ENCODE measurements at regions not wholly inside any gene's neighbourhood (a gene's known extent, or its start where the extent isn't known, plus 50 kb on each side); places are given as distances from the start of the nearest gene placed in this dataset.

- no peaks in the 10 kb centered on the region for H3K36me3 ChIP-seq (ENCODE audit: control insufficient read depth in 2 of 2, insufficient read depth in 2 of 2, low read length in 1 of 2)
- peaks cover 1 to 3% of the 10 kb centered on the region in 2 donors for H3K9me3 ChIP-seq (ENCODE audit: control insufficient read depth in 2 of 2, insufficient read depth in 1 of 2, low read depth in 1 of 2, low read length in 1 of 2)
- H3K27me3 ChIP-seq (ENCODE audit: control insufficient read depth in 1 of 2, insufficient read depth in 2 of 2, low read length in 2 of 2) = no peaks in the 10 kb centered on the region
- WGBS, 2 donors = 76 to 83% methylated on average over 25 of the region's 25 CpGs
- no peak overlapping the region for H3K27ac ChIP-seq (ENCODE audit: low read depth in 2 of 2, low read length in 1 of 2)
- no peaks in the 10 kb centered on the region for H3K4me1 ChIP-seq (ENCODE audit: control insufficient read depth in 2 of 2, insufficient read depth in 2 of 2, low read length in 1 of 2)
- H3K4me3 ChIP-seq (ENCODE audit: low read depth in 1 of 2, low read length in 2 of 2) = no peak overlapping the region
These were observed 579.6 kb upstream of the SALL3 start for GRCh38 chr18:78399992-78400503.

- 84 to 90% methylated on average over 7 of the region's 7 CpGs for WGBS, 2 donors
- no peaks in the 10 kb centered on the region for H3K27me3 ChIP-seq (ENCODE audit: control insufficient read depth in 1 of 2, insufficient read depth in 2 of 2, low read length in 2 of 2)
These were observed 577.2 kb upstream of the SALL3 start for GRCh38 chr18:78402440-78402839.

GRCh38 chr18:78402966-78403365 is 576.7 kb upstream of the SALL3 start:
- no peak overlapping the region for H3K4me3 ChIP-seq (ENCODE audit: low read depth in 1 of 2, low read length in 2 of 2)
- no peaks in the 10 kb centered on the region for H3K36me3 ChIP-seq (ENCODE audit: control insufficient read depth in 2 of 2, insufficient read depth in 2 of 2, low read length in 1 of 2)
- 72 to 73% methylated on average over 7 of the region's 7 CpGs for WGBS, 2 donors
- H3K27me3 ChIP-seq (ENCODE audit: control insufficient read depth in 1 of 2, insufficient read depth in 2 of 2, low read length in 2 of 2) = no peaks in the 10 kb centered on the region
- peaks cover 0 to 2% of the 10 kb centered on the region in 2 donors for H3K4me1 ChIP-seq (ENCODE audit: control insufficient read depth in 2 of 2, insufficient read depth in 2 of 2, low read length in 1 of 2)
- H3K9me3 ChIP-seq (ENCODE audit: control insufficient read depth in 2 of 2, insufficient read depth in 1 of 2, low read depth in 1 of 2, low read length in 1 of 2) = peaks cover 0 to under 1% of the 10 kb centered on the region in 2 donors
- no peak overlapping the region for H3K27ac ChIP-seq (ENCODE audit: low read depth in 2 of 2, low read length in 1 of 2)

More at GRCh38 chr18:78402440-78402839, 577.2 kb upstream of the SALL3 start:
- Histone ChIP-seq H3K4me3 (ENCODE audit: low read depth in 1 of 2, low read length in 2 of 2) (no peak overlapping the region), H3K36me3 (ENCODE audit: control insufficient read depth in 2 of 2, insufficient read depth in 2 of 2, low read length in 1 of 2) (no peaks in the 10 kb centered on the region), H3K4me1 (ENCODE audit: control insufficient read depth in 2 of 2, insufficient read depth in 2 of 2, low read length in 1 of 2) (peaks cover 0 to 2% of the 10 kb centered on the region in 2 donors), H3K9me3 (ENCODE audit: control insufficient read depth in 2 of 2, insufficient read depth in 1 of 2, low read depth in 1 of 2, low read length in 1 of 2) (peaks cover 1 to 3% of the 10 kb centered on the region in 2 donors), H3K27ac (ENCODE audit: low read depth in 2 of 2, low read length in 1 of 2) (no peak overlapping the region)

- peaks cover 0 to 2% of the 10 kb centered on the region in 2 donors for H3K4me1 ChIP-seq (ENCODE audit: control insufficient read depth in 2 of 2, insufficient read depth in 2 of 2, low read length in 1 of 2)
- WGBS, 2 donors = 75% methylated on average over 9 of the region's 9 CpGs
- no peaks in the 10 kb centered on the region for H3K27me3 ChIP-seq (ENCODE audit: control insufficient read depth in 1 of 2, insufficient read depth in 2 of 2, low read length in 2 of 2)
These were observed 576.2 kb upstream of the SALL3 start for GRCh38 chr18:78403371-78403770.

GRCh38 chr18:78405763-78406162 is 573.9 kb upstream of the SALL3 start:
- no peaks in the 10 kb centered on the region for H3K27me3 ChIP-seq (ENCODE audit: control insufficient read depth in 1 of 2, insufficient read depth in 2 of 2, low read length in 2 of 2)
- peaks cover 0 to 2% of the 10 kb centered on the region in 2 donors for H3K4me1 ChIP-seq (ENCODE audit: control insufficient read depth in 2 of 2, insufficient read depth in 2 of 2, low read length in 1 of 2)
- H3K9me3 ChIP-seq (ENCODE audit: control insufficient read depth in 2 of 2, insufficient read depth in 1 of 2, low read depth in 1 of 2, low read length in 1 of 2) = no peaks in the 10 kb centered on the region
- no peaks in the 10 kb centered on the region for H3K36me3 ChIP-seq (ENCODE audit: control insufficient read depth in 2 of 2, insufficient read depth in 2 of 2, low read length in 1 of 2)
- 89 to 90% methylated on average over 16 of the region's 16 CpGs for WGBS, 2 donors
- H3K4me3 ChIP-seq (ENCODE audit: low read depth in 1 of 2, low read length in 2 of 2) = no peak overlapping the region
- no peak overlapping the region for H3K27ac ChIP-seq (ENCODE audit: low read depth in 2 of 2, low read length in 1 of 2)

More at GRCh38 chr18:78403371-78403770, 576.2 kb upstream of the SALL3 start:
- no peaks in the 10 kb centered on the region for H3K36me3 ChIP-seq (ENCODE audit: control insufficient read depth in 2 of 2, insufficient read depth in 2 of 2, low read length in 1 of 2)
- no peak overlapping the region for H3K4me3 ChIP-seq (ENCODE audit: low read depth in 1 of 2, low read length in 2 of 2)
- H3K9me3 ChIP-seq (ENCODE audit: control insufficient read depth in 2 of 2, insufficient read depth in 1 of 2, low read depth in 1 of 2, low read length in 1 of 2) = no peaks in the 10 kb centered on the region
- no peak overlapping the region for H3K27ac ChIP-seq (ENCODE audit: low read depth in 2 of 2, low read length in 1 of 2)

- H3K36me3 ChIP-seq (ENCODE audit: control insufficient read depth in 2 of 2, insufficient read depth in 2 of 2, low read length in 1 of 2) = no peaks in the 10 kb centered on the region
- H3K4me1 ChIP-seq (ENCODE audit: control insufficient read depth in 2 of 2, insufficient read depth in 2 of 2, low read length in 1 of 2) = peaks cover 0 to 2% of the 10 kb centered on the region in 2 donors
- WGBS, 2 donors = 63 to 64% methylated on average over 16 of the region's 16 CpGs
- H3K4me3 ChIP-seq (ENCODE audit: low read depth in 1 of 2, low read length in 2 of 2) = no peak overlapping the region
- H3K9me3 ChIP-seq (ENCODE audit: control insufficient read depth in 2 of 2, insufficient read depth in 1 of 2, low read depth in 1 of 2, low read length in 1 of 2) = no peaks in the 10 kb centered on the region
- no peaks in the 10 kb centered on the region for H3K27me3 ChIP-seq (ENCODE audit: control insufficient read depth in 1 of 2, insufficient read depth in 2 of 2, low read length in 2 of 2)
- H3K27ac ChIP-seq (ENCODE audit: low read depth in 2 of 2, low read length in 1 of 2) = no peak overlapping the region
These were observed 572.7 kb upstream of the SALL3 start for GRCh38 chr18:78406743-78407465.

- H3K27me3 ChIP-seq (ENCODE audit: control insufficient read depth in 1 of 2, insufficient read depth in 2 of 2, low read length in 2 of 2) = no peaks in the 10 kb centered on the region
- 27 to 31% methylated on average over 4 of the region's 4 CpGs for WGBS, 2 donors
- no peak overlapping the region for H3K4me3 ChIP-seq (ENCODE audit: low read depth in 1 of 2, low read length in 2 of 2)
- H3K27ac ChIP-seq (ENCODE audit: low read depth in 2 of 2, low read length in 1 of 2) = no peak overlapping the region
- no peaks in the 10 kb centered on the region for H3K9me3 ChIP-seq (ENCODE audit: control insufficient read depth in 2 of 2, insufficient read depth in 1 of 2, low read depth in 1 of 2, low read length in 1 of 2)
- peaks cover 0 to 2% of the 10 kb centered on the region in 2 donors for H3K4me1 ChIP-seq (ENCODE audit: control insufficient read depth in 2 of 2, insufficient read depth in 2 of 2, low read length in 1 of 2)
- H3K36me3 ChIP-seq (ENCODE audit: control insufficient read depth in 2 of 2, insufficient read depth in 2 of 2, low read length in 1 of 2) = no peaks in the 10 kb centered on the region
These were observed 572.2 kb upstream of the SALL3 start for GRCh38 chr18:78407466-78407844.

- H3K4me3 ChIP-seq (ENCODE audit: low read depth in 1 of 2, low read length in 2 of 2) = no peak overlapping the region
- 79 to 81% methylated on average over 17 of the region's 17 CpGs for WGBS, 2 donors
- no peaks in the 10 kb centered on the region for H3K36me3 ChIP-seq (ENCODE audit: control insufficient read depth in 2 of 2, insufficient read depth in 2 of 2, low read length in 1 of 2)
These were observed 571.0 kb upstream of the SALL3 start for GRCh38 chr18:78408623-78409022.

GRCh38 chr18:78410094-78410786 is 569.4 kb upstream of the SALL3 start:
- WGBS, 2 donors = 80 to 91% methylated on average over 13 of the region's 13 CpGs

More at GRCh38 chr18:78408623-78409022, 571.0 kb upstream of the SALL3 start:
- H3K4me1 ChIP-seq (ENCODE audit: control insufficient read depth in 2 of 2, insufficient read depth in 2 of 2, low read length in 1 of 2) = peaks cover 0 to 2% of the 10 kb centered on the region in 2 donors
- no peaks in the 10 kb centered on the region for H3K9me3 ChIP-seq (ENCODE audit: control insufficient read depth in 2 of 2, insufficient read depth in 1 of 2, low read depth in 1 of 2, low read length in 1 of 2)
- H3K27me3 ChIP-seq (ENCODE audit: control insufficient read depth in 1 of 2, insufficient read depth in 2 of 2, low read length in 2 of 2) = no peaks in the 10 kb centered on the region
- H3K27ac ChIP-seq (ENCODE audit: low read depth in 2 of 2, low read length in 1 of 2) = no peak overlapping the region

More at GRCh38 chr18:78410094-78410786, 569.4 kb upstream of the SALL3 start:
- no peak overlapping the region for H3K4me3 ChIP-seq (ENCODE audit: low read depth in 1 of 2, low read length in 2 of 2)
- no peaks in the 10 kb centered on the region for H3K9me3 ChIP-seq (ENCODE audit: control insufficient read depth in 2 of 2, insufficient read depth in 1 of 2, low read depth in 1 of 2, low read length in 1 of 2)
- peaks cover 2 to 4% of the 10 kb centered on the region in 2 donors for H3K4me1 ChIP-seq (ENCODE audit: control insufficient read depth in 2 of 2, insufficient read depth in 2 of 2, low read length in 1 of 2)
- H3K36me3 ChIP-seq (ENCODE audit: control insufficient read depth in 2 of 2, insufficient read depth in 2 of 2, low read length in 1 of 2) = no peaks in the 10 kb centered on the region
- H3K27me3 ChIP-seq (ENCODE audit: control insufficient read depth in 1 of 2, insufficient read depth in 2 of 2, low read length in 2 of 2) = no peaks in the 10 kb centered on the region
- H3K27ac ChIP-seq (ENCODE audit: low read depth in 2 of 2, low read length in 1 of 2) = no peak overlapping the region
